Embryonic facial prominence (tissue), 1 donor: ENCODE measurements at regions not wholly inside any gene's neighbourhood (a gene's known extent, or its start where the extent isn't known, plus 50 kb on each side); places are given as distances from the start of the nearest gene placed in this dataset.

ENCODE experiments used
- DNase-seq: peaks from one replicate; pipeline ENCODE4 v3.0.0-alpha.2; 2016; ENCODE audit errors: extremely low spot score

DNA sequence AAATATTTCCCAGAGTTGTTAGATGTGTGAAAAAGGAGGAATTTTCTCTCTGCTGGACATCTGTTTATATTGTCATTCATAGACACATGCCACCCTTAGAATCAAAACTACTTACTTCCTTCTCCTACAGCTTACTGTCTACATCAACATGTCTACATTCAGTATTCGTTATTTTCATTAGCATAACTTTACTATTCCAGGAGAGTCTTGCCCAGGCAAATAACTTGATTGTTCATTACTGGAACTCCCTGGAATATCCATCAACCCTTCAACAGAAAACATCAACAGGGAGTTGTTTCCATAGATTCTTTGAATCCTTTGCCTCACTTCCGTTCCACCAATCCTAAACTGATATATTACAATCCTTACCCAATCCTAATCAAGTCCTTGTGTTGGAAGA, 457.5 kb upstream of the ZNF608 start:
- no peak for DNase-seq

DNA sequence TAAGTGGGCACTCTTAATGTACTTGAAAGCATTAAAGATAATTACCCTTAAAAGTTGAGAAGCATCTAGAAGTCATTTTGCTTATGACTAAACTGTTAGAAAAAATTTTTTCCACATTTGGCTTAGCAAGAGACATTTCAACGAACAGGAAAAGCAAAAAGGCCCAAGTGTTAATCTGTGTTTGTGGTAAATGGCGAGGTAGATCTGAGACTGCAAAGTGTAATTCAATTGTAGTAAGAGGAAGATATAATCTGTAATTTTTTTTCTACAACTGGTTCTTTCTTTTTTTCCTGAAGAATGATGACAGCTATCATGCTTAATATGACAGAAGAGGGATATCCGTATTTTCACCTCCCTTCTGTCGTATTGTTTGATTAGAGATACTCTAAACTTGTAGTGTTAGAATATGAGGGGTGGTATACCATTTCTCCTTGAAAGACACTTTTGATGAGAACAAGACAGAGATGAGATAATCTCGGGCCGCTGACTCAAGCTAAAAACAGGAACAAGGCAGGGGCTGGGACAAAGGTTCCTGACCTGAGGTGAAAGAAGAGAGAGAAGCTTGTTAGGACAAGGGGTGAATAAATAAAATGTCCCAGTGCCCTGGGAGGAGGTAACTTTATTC, 459.3 kb upstream of the ZNF608 start:
- DNase-seq = no peak

DNA sequence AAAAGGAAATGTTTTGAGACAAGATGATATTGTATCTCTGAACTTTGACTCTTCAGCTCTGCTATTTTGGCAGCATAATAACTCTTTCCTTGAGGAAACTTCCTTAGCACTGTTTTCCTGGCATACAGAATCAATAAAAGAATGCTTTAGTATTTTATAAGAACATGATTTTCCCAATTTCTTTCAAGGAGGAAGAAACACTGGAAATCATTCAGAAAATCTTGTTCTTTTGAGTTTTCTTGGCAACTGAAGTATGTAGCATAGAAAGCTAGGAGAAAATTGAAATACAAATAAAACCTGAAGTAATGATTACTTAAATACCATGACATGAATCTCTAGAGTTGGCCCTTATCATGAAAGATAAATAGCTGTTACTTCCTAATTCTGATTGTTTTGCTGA, 461.4 kb upstream of the ZNF608 start:
- DNase-seq = no peak

DNA sequence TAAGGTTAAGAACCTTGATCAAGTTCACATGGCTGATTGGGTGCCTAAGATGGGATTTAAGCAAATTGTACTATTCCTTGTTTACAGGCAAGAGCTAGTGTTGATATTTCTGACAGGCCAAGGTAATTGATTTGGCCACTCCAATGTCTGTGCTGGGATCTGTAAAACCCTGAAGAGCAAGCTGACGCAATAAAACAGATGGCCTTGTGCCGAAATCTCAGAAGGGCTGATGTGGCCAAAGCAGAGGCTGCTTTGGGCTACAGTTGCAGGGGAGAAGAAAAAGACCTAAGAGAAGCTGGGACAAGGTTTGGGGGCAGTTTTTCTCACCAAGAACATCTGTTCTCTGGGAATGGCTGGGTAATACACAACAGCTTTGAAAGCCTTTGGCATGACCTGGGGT, 463.2 kb upstream of the ZNF608 start:
- DNase-seq = no peak

GRCh38 chr5:125210242-125210947, 464.0 kb upstream of the ZNF608 start:
- DNase-seq = no peak

GRCh38 chr5:125214080-125214479, 467.6 kb upstream of the ZNF608 start:
- DNase-seq = no peak

- no peak for DNase-seq
Measured at GRCh38 chr5:125215593-125215992, 469.2 kb upstream of the ZNF608 start.

GRCh38 chr5:125219710-125220109, 473.3 kb upstream of the ZNF608 start:
- DNase-seq = no peak

GRCh38 chr5:125220284-125220683, 473.8 kb upstream of the ZNF608 start:
- DNase-seq = no peak

GRCh38 chr5:125222597-125223240, 476.3 kb upstream of the ZNF608 start:
- no peak for DNase-seq

GRCh38 chr5:125225424-125225823, 479.0 kb upstream of the ZNF608 start:
- no peak for DNase-seq

DNA sequence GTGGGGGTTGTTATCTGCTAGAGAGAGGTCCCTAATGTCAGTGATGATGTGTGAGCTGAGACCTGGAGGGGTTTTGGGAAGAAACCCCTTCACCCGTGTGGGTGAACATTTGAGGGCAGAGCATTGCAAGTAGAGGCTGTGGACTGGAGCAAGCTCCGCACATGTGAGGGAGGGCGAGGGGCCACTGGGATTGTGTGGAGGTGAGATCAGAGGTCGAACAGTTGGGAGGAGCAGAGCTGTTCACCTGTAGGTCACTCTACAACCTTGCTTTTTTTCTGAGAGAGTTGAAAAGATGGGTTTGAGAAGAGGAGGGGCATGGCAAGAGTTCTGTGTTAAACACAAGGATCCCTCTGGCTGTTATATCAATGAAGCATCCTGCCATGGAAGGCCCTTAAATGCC, 480.4 kb upstream of the ZNF608 start:
- no peak for DNase-seq

DNA sequence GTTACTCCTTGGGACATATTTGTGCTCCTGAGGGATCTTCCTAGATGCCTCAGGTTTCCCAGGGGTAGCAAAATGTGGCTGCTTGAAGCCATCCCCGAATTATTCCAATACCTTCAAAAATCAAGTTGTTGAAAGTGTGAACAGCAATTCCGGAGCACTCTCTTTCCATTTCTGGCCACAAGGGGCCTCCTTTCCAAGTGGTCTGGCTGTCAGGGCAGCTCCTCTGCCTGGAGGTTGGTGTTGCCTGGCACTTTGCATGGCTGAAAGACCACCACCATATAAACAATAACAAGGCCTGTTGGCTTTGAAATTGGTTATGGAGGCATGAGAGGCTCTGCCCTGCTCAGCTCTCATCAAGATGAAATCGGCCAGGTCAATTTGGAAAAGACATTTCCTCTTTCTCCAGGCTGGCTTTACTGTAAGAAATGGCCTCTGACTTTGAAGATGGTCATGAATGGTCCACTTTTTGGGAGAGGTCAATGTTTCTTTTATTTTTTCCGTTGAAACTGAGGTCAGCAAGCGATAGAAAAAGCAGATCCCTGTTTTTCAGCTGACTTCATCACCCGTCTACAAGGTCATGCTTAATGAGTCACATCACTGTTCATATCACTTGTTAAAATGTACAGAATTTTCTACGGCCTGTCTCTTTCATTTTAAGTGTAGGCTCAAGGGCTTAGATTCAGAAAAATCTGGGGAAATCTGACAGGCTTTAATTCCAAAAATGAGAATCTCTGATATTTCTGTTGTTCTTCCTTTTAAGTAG, 481.1 kb upstream of the ZNF608 start:
- no peak for DNase-seq

GRCh38 chr5:125228363-125229070, 482.1 kb upstream of the ZNF608 start:
- no peak for DNase-seq

DNA sequence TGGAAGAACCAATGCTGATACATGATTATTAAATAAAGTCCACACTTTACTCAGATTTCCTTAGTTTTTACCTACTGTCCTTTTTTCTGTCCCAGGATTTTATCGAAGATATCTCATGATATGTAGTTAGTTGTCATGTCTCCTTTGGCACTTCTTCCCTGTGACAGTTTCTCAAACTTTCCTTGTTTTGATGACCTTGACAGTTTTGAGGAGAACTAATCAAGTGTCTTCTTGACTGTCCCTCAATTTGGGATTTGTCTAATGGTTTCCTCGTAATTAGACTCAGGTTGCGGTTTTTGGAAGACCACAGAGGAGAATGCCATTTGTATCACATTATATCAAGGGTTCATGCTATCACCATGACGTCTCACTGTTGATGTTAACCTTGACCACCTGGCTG, 483.1 kb upstream of the ZNF608 start:
- no peak for DNase-seq

DNA sequence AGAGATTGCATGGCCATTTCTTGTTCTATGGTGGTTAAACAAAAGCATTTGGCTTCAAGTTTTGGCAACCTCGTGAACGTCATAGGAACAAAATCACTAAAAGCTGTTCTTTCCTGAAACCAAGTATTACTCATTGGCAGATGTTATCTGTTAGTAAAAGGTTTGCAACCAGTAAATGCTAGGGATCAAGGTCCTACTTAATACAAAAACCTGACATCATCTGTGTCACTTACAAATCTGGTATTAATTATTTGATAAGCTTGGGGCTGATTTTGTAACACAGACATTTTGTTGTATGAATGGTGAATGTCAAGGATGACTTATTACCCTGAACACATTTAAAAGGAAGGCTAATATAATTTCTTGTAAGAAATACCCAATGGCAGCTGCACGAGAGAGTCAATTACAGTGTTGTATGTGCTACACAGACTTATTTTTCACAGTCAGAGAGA, 486.4 kb upstream of the ZNF608 start:
- peak; percentile 56 for DNase-seq

- DNase-seq = no peak
Measured at GRCh38 chr5:125233944-125234343, 487.5 kb upstream of the ZNF608 start.

- DNase-seq = no peak
Measured at GRCh38 chr5:125236007-125236406, 489.6 kb upstream of the ZNF608 start.

- DNase-seq = no peak
Measured at GRCh38 chr5:125236981-125237380, 490.5 kb upstream of the ZNF608 start.

DNA sequence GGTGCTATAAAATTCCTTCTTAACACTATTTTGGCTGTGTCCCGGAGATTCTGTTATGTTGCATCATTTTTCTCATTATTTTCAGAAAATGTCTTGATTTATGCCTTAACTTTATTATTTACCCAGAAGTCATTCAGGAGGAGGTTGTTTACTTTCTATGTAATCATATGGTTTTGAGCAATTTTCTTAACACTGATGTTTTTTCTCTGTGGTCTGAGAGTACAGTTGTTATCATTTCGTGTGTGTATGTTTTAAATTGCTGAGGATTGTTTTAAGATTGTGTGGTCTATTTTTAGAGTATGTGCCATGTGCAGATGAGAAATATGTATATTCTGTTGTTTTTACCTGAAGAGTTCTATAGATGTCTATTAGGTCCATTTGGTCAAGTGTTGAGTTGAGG, 498.1 kb upstream of the ZNF608 start:
- no peak for DNase-seq

DNA sequence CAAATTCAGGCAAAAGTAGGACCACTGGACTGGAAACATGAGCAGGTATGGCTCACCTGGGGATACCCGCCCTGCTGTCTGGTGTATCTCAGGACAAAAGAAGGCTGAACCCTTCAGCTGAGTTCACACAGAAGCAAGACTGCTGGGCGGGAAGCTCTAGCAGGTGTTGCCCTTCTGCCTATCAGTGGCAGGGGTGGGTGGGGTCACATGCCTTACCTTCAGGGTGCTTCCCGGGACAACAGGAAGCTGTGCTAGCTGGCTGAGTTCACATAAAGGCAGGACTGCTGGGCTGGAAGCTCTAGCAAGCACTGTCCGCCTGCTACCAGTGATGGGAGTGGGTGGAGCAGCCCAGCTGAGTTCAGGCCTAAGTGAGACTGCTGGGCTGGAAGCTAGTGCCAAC, 498.8 kb upstream of the ZNF608 start:
- no peak for DNase-seq

DNA sequence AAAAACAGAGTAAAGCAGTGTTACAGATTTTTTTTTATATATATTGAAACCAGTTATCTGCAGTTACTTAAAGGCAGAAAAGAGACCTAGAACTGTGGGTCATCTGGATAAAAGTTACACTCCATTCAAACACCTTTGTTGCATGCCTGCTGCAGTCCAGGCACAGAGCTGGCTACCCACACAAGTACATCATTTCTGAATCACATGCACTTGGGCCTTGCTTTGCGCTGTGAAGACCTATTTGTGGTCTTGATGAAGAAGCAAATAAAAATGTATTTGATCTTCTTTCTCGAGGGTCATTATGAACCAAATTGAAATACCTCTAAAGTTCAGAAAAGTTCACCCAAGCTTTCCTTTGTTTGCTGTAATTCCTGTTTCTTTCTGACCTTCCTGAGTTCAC, 503.0 kb upstream of the ZNF608 start:
- no peak for DNase-seq
